ENCODE measurements at regions not wholly inside any gene's neighbourhood (a gene's known extent, or its start where the extent isn't known, plus 50 kb on each side); places are given as distances from the start of the nearest gene placed in this dataset.

- TF ChIP-seq CTCF (IDR thresholded peaks at IDR 0.05) (no peak), POLR2A (IDR thresholded peaks at IDR 0.05) (no peak), POLR2AphosphoS5 (IDR thresholded peaks at IDR 0.05) (no peak)
Measured at GRCh38 chr9:79924836-79925235, 353.1 kb downstream of the TLE4 start.

Measured in transverse colon (tissue), 4 donors.